Tibial nerve (tissue), 4 donors: ENCODE measurements at regions not wholly inside any gene's neighbourhood (a gene's known extent, or its start where the extent isn't known, plus 50 kb on each side); places are given as distances from the start of the nearest gene placed in this dataset.

Source experiments
- CTCF ChIP-seq, 5 experiments: fragments of 200-600 bp in 3 of 5; fragments of 450-650 bp in 2 of 5; sonication (generic) in 3 of 5; IDR thresholded peaks; one replicate each; pipeline ENCODE4 v1.5.1; 2016 to 2019; ENCODE audit warnings: antibody characterized with exemption in 5 of 5, mild to moderate bottlenecking in 3 of 5, moderate library complexity in 2 of 5
- EP300 ChIP-seq, 2 donors: sonication (generic); formaldehyde crosslinking; IDR thresholded peaks; one replicate each; pipeline ENCODE4 v1.6.1; 2017; ENCODE audit warnings: antibody characterized with exemption in 2 of 2, mild to moderate bottlenecking in 1 of 2
- POLR2A ChIP-seq, 2 donors: fragments of 450-650 bp; IDR thresholded peaks; one replicate each; pipeline ENCODE4 v1.6.1; 2017; ENCODE audit warnings: antibody characterized with exemption in 2 of 2, mild to moderate bottlenecking in 2 of 2, moderate library complexity in 2 of 2

GRCh38 chr13:80881034-80881433, 540.1 kb upstream of the SPRY2 start:
- TF ChIP-seq CTCF (IDR thresholded peaks at IDR 0.05): no peak
- no peak for TF ChIP-seq EP300 (IDR thresholded peaks at IDR 0.05)
- TF ChIP-seq POLR2A (IDR thresholded peaks at IDR 0.05): no peak
